ENCODE measurements at regions not wholly inside any gene's neighbourhood (a gene's known extent, or its start where the extent isn't known, plus 50 kb on each side); places are given as distances from the start of the nearest gene placed in this dataset.
A peak's percentile ranks its signal among the peaks of the same experiment; 100 is the strongest.

GRCh38 chr20:5691918-5692618, 58.1 kb upstream of the SHLD1 start (continued):
- TF ChIP-seq FOXM1 (IDR thresholded peaks at IDR 0.05; ENCODE audit: low read depth, low read length) (0 out of 2 replicates have a peak, but pooled peaks have one; percentile 29), IKZF2 (IDR thresholded peaks at IDR 0.05) (peak; percentile 25 to 59; a peak in 2 of 4 replicates), NFYA (IDR thresholded peaks at IDR 0.05; ENCODE audit: borderline replicate concordance, low read depth, low read length) (no peak), ZNF592 (IDR thresholded peaks at IDR 0.05) (no peak), HDAC2 (IDR thresholded peaks at IDR 0.05) (no peak), EP300 (IDR thresholded peaks at IDR 0.05; ENCODE audit: borderline replicate concordance in 1 of 2, control insufficient read depth in 1 of 2, low read depth in 2 of 2, low read length in 2 of 2) (peak in 1 of 2 experiments; percentile 62; a peak in 1 of 4 replicates), CREM (IDR thresholded peaks at IDR 0.05; ENCODE audit: low read depth) (peak; percentile 60; the same call in 1 of the 2 replicates), EED (IDR thresholded peaks at IDR 0.05; ENCODE audit: low read depth) (peak; percentile 74; the same call in 1 of the 2 replicates), RUNX3 (IDR thresholded peaks at IDR 0.05; ENCODE audit: low read length) (peak; percentile 76), CBX5 (IDR thresholded peaks at IDR 0.05; ENCODE audit: low read depth) (peak; percentile 66; the same call in 1 of the 2 replicates), FOS (IDR thresholded peaks at IDR 0.05; ENCODE audit: borderline replicate concordance, extremely low read depth, insufficient read length) (no peak), IRF5 (IDR thresholded peaks at IDR 0.05; ENCODE audit: borderline replicate concordance) (no peak), MTA2 (IDR thresholded peaks at IDR 0.05; ENCODE audit: low read depth) (no peak), BMI1 (IDR thresholded peaks at IDR 0.05; ENCODE audit: borderline replicate concordance) (no peak), CHD4 (IDR thresholded peaks at IDR 0.05) (no peak), EGR1 (IDR thresholded peaks at IDR 0.05; ENCODE audit: borderline replicate concordance in 1 of 2, low read depth in 2 of 2, low read length in 2 of 2) (no peak), CUX1 (IDR thresholded peaks at IDR 0.05; ENCODE audit: insufficient replicate concordance, low read depth, low read length) (no peak), PAX5 (IDR thresholded peaks at IDR 0.05; ENCODE audit: borderline replicate concordance, low read depth, low read length) (peak; percentile 91; the same call in 1 of the 2 replicates), RB1 (IDR thresholded peaks at IDR 0.05; ENCODE audit: borderline replicate concordance) (no peak), TCF12 (IDR thresholded peaks at IDR 0.05; ENCODE audit: low read depth, low read length) (peak; percentile 97), CBFB (IDR thresholded peaks at IDR 0.05; ENCODE audit: low read depth) (no peak)

All from GM12878 (cell line).